ENCODE measurements at regions not wholly inside any gene's neighbourhood (a gene's known extent, or its start where the extent isn't known, plus 50 kb on each side); places are given as distances from the start of the nearest gene placed in this dataset.

DNA sequence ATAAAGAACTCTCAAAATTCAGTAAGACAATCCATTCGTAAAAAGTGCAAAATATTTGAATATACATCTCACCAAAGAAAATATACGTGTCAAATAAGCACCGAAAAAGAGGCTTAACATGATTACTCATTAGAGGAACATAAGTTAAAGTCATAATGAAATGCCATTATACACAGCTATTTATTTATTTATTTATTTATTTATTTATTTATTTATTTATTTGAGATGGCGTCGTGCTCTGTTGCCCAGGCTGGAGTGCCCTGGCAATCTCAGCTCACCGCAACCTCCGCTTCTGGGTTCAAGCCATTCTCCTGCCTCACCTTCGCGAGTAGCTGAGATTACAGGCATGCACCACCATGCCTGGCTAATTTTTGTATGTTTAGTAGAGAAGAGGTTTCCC, 203.6 kb upstream of the UBASH3B start:
- no peak for TF ChIP-seq CTCF (IDR thresholded peaks at IDR 0.05)
- no peak for TF ChIP-seq POLR2A (IDR thresholded peaks at IDR 0.05)
